Activated CD4-positive, alpha-beta T cell treated with anti-CD3 and anti-CD28 coated beads, Interleukin-10, Interleukin-2, amounts not matched to agents 100 ng/mL and 50 ng/mL, durations not matched to agents 16 hours and 8 hours (primary cell): ENCODE measurements at regions not wholly inside any gene's neighbourhood (a gene's known extent, or its start where the extent isn't known, plus 50 kb on each side); places are given as distances from the start of the nearest gene placed in this dataset.
A peak's percentile ranks its signal among the peaks of the same experiment; 100 is the strongest.

Source experiments
- DNase-seq: peaks from one replicate; pipeline ENCODE4 v3.0.0-alpha.2; 2020

DNA sequence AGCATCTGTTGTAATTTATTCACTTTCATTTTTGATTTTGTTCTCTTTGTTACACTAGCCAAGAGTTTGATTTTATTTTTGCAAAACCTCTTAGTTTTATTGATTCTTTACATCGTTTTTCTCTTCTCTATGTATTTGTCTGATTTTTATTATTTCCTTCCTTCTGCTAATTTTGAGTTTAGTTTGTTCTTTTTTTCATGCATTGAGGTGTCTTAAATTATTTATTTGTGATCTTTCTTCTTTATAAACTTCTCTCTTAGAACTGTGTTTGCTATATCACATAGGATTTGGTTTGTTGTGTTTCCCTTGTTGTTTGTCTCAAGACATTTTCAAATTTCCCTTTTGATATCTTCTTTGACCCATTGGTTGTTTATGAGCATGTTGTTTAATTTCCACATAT is 51.7 kb upstream of the NFKBIA start:
- DNase-seq: no peak

DNA sequence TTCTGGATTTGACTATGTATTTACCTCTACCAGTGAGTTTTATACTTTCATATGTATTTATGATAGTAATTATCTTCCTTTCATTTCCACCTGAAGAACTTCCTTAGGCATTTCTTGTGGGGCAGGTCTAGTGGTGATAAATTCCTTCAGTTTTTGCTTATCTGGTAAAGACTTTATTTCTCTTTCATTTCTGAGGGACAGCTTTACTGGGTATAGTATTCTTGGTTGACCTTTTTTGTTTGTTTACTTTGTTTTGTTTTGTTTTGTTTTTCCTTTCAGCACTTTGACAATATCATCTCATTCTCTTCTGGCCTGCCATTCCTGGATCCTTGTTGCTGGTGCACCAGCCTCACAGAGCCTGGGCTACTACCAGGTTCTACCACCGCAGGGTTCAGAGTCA is 53.9 kb upstream of the NFKBIA start:
- no peak for DNase-seq

DNA sequence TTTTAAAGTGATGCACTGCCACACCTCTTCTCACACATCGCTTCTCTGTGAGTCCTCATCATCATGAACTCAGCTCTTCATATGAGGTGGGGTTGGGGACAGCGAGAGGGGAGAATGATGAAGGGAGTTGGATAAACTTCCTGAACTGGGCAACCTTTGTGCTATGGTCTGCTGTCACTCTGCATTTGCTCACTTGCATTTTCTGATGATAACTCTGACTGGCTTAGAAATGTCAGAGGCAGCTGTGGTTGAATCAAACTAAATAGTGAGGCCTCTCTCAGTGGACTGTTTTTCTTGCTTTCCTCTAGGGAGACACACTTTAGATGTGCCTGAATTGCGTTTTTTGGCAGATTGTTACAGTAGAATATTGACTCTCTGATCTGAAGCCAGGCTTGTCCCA is 55.2 kb upstream of the NFKBIA start:
- no peak for DNase-seq

DNA sequence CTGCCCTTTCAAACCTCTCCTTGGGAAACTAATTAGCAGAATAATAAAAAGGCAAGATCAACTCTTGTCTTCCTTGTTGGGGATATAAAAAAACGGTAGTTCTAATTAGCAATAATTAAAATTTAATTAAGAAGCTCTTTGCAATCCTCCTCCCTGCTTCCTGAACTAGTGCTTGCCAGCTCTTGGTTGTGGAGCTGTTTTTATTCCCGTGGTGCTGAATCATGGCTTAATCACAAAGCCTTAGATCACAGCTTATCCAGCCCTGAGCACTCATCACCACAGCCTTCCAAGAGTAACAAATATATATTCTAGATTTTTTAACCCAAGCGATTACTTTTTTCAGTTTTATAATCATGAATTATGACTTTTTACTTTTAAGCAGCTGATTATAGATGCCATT is 63.2 kb upstream of the INSM2 start:
- no peak for DNase-seq

DNA sequence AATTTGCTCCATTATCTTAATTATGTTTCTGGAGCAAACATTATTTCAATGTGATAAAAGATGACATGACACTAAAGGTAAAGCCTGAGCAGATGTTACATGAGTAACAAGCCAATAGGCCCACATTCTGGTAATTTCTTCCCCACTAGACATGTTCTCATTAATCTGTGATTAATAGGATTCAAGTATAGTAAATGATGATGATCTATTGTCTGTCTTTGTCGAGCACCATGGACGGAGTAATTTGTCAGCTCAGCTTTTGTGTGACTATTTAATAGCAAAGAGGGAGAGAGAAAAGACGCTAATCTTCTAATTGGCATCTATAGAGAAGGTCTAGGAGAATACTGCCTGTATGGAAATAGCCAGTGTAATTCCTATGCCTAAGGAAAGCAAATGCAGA is 62.2 kb upstream of the INSM2 start:
- no peak for DNase-seq

DNA sequence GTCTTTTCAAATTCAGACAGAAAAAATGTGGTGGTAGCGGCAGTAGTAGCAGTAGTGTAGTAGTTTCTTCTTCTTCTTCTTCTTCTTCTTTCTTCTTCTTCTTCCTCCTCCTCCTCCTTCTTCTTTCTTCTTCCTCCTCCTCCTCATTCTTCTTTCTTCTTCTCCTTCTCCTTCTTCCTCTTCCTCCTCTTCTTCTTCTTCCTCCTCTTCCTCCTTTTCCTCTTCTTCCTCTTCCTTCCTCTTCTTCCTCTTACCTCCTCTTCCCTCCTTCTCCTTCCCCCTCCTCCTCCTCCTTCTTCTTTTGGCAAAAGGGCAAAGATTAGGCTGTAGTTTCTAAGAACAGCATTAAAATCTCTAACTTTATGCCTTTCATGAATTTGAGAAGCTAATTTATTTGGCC is 59.6 kb upstream of the INSM2 start:
- no peak for DNase-seq

DNA sequence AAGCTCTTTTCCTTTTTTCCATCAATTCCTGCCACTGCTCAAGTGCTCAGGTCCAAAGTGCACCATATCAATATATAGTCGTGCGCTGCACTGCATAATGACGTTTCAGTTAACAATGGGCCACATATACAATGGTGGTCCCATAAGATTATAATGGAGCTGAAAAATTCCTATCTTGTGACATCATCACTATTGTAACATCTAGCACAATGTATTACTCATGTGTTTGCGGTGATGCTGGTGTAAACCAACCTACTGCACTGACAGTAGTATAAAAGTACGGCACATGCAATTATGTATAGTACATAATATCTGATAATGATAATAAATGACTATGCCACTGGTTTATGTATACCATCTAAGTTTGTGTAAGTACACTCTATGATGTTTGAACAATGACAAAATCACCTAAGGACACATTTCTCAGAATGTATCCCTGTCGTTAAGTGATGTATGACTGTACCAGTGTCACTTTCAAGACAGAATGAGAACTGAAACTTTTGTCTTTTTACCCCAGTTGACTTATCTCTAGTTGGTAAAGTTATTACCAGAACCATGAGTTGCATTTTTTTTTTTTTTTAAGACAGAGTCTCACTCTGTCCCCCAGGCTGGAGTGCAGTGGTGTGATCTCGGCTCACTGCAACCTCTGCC is 53.7 kb upstream of the INSM2 start:
- DNase-seq: peak; percentile 84

DNA sequence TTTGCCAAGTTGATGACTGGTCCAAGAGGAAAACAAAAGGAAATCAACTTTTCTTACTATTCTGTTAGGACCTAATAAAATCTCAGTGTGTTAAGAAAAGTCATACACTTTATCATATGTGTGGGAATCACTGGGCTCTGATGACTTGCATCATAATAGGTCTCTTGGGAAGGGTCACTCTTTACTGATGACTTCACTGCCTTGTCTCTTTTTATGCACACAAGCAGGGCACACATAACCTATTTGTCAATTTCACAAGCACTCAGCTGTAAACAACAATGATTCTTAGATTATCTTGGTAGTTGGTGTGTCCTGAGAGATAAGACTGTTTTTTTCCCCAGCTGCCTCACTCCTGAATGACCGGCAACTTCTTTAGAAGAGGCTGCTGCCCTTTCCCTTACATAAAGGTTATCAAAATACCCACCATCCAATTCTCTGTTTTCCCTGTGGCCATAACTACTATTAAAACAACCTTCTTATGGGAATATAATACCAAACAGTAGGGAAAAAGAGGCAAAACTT is 50.9 kb upstream of the INSM2 start:
- no peak for DNase-seq
